ENCODE measurements at regions not wholly inside any gene's neighbourhood (a gene's known extent, or its start where the extent isn't known, plus 50 kb on each side); places are given as distances from the start of the nearest gene placed in this dataset.

GRCh38 chr3:177294221-177294620 lies 96.9 kb upstream of the TBL1XR1 start:
- Histone ChIP-seq H3K27ac (ENCODE audit: low read depth, low read length) (no peak overlapping the region), H3K4me1 (ENCODE audit: control insufficient read depth, low read depth, low read length) (peaks cover 2% of the 10 kb centered on the region), H3K23ac (ENCODE audit: low read length) (no peak overlapping the region), H3K9ac (ENCODE audit: low read length) (no peak overlapping the region), H3K79me2 (ENCODE audit: control insufficient read depth, insufficient read depth, low read length) (no peaks in the 10 kb centered on the region), H4K8ac (ENCODE audit: low read depth, low read length) (no peak overlapping the region), H2BK5ac (ENCODE audit: low read length) (peak overlapping the region; percentile 10), H3K79me1 (ENCODE audit: low read length) (no peaks in the 10 kb centered on the region), H2BK15ac (replicated peaks; ENCODE audit: low read depth) (no peak overlapping the region), H3K4me3 (ENCODE audit: low read length) (no peak overlapping the region), H3K18ac (ENCODE audit: low read length) (peak overlapping the region; percentile 68), H3K56ac (ENCODE audit: low read length) (peak overlapping the region; percentile 59), H3K27me3 (ENCODE audit: insufficient read depth, low read length, poor library complexity) (no peaks in the 10 kb centered on the region), H4K5ac (ENCODE audit: low read length) (no peak overlapping the region), H2BK120ac (ENCODE audit: low read depth, low read length) (no peak overlapping the region), H3K4me2 (ENCODE audit: low read length) (no peak overlapping the region), H3K4ac (ENCODE audit: low read depth, low read length) (peak overlapping the region; percentile 20), H3K36me3 (ENCODE audit: control insufficient read depth, insufficient read depth, low read length) (no peaks in the 10 kb centered on the region), H2AK5ac (ENCODE audit: low read length) (no peak overlapping the region)
- no peak for DNase-seq
- no CpG with 5 or more reads among the region's 4 CpGs for WGBS (ENCODE audit: extremely low coverage, insufficient coverage, low lambda C conversion rate)

DNA sequence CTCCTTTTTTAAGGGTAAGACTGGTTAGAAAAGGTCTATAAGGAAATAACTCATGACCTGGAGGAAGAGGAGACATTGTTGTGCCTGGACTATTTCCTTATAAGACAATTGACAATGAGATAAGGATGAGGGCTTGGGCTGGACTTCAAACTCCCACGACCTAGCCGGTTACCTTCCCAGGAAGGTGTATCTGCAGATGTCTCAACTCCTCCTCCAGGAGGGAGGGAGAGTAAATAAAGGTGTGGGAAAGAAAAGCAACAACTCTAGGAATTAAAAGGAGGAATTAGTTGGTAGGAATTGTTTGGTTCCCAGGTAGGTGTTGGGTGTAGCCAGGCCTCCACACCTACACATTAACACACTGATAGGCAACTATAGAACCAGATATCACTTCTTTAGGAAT lies 97.8 kb upstream of the TBL1XR1 start:
- Histone ChIP-seq H3K56ac (ENCODE audit: low read length) (no peak overlapping the region), H3K4me1 (ENCODE audit: control insufficient read depth, low read depth, low read length) (peaks cover 2% of the 10 kb centered on the region), H2BK5ac (ENCODE audit: low read length) (no peak overlapping the region), H3K36me3 (ENCODE audit: control insufficient read depth, insufficient read depth, low read length) (no peaks in the 10 kb centered on the region), H3K4me2 (ENCODE audit: low read length) (no peak overlapping the region), H4K8ac (ENCODE audit: low read depth, low read length) (no peak overlapping the region), H2BK120ac (ENCODE audit: low read depth, low read length) (no peak overlapping the region), H2BK15ac (replicated peaks; ENCODE audit: low read depth) (no peak overlapping the region), H3K79me2 (ENCODE audit: control insufficient read depth, insufficient read depth, low read length) (no peaks in the 10 kb centered on the region), H3K79me1 (ENCODE audit: low read length) (no peaks in the 10 kb centered on the region), H3K27me3 (ENCODE audit: insufficient read depth, low read length, poor library complexity) (no peaks in the 10 kb centered on the region), H3K18ac (ENCODE audit: low read length) (no peak overlapping the region), H2AK5ac (ENCODE audit: low read length) (no peak overlapping the region), H3K23ac (ENCODE audit: low read length) (no peak overlapping the region), H3K9ac (ENCODE audit: low read length) (no peak overlapping the region), H3K27ac (ENCODE audit: low read depth, low read length) (no peak overlapping the region), H3K4me3 (ENCODE audit: low read length) (no peak overlapping the region), H3K4ac (ENCODE audit: low read depth, low read length) (no peak overlapping the region), H4K5ac (ENCODE audit: low read length) (no peak overlapping the region)
- WGBS (ENCODE audit: extremely low coverage, insufficient coverage, low lambda C conversion rate) = no CpG with 5 or more reads among the region's 2 CpGs
- DNase-seq = peak; percentile 81

DNA sequence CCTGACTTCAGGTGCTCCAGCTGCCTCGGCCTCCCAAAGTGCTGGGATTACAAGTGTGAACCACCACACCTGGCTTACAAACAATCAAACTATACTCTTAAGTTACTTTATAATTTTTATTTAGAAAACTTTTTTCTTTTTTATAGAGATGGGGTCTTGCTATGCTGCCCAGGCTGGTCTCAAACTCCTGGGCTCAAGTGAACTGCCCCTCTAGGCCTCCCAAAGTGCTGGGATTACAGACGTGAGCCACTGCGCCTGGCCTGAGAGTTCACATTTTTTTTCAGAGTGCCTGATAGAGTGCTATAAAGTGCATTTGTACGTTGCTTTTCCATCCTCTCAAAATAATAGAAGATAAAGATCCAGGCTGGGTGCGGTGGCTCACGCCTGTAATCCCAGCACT lies 102.0 kb upstream of the TBL1XR1 start:
- Histone ChIP-seq H3K27me3 (ENCODE audit: insufficient read depth, low read length, poor library complexity) (no peaks in the 10 kb centered on the region), H3K4me3 (ENCODE audit: low read length) (no peak overlapping the region), H4K8ac (ENCODE audit: low read depth, low read length) (no peak overlapping the region), H3K36me3 (ENCODE audit: control insufficient read depth, insufficient read depth, low read length) (no peaks in the 10 kb centered on the region), H4K5ac (ENCODE audit: low read length) (no peak overlapping the region), H2BK120ac (ENCODE audit: low read depth, low read length) (no peak overlapping the region), H2AK5ac (ENCODE audit: low read length) (no peak overlapping the region), H3K4me2 (ENCODE audit: low read length) (no peak overlapping the region), H2BK15ac (replicated peaks; ENCODE audit: low read depth) (no peak overlapping the region), H3K79me2 (ENCODE audit: control insufficient read depth, insufficient read depth, low read length) (no peaks in the 10 kb centered on the region), H3K4me1 (ENCODE audit: control insufficient read depth, low read depth, low read length) (no peaks in the 10 kb centered on the region), H3K79me1 (ENCODE audit: low read length) (no peaks in the 10 kb centered on the region), H3K27ac (ENCODE audit: low read depth, low read length) (no peak overlapping the region), H3K56ac (ENCODE audit: low read length) (no peak overlapping the region), H3K9ac (ENCODE audit: low read length) (no peak overlapping the region), H2BK5ac (ENCODE audit: low read length) (no peak overlapping the region), H3K18ac (ENCODE audit: low read length) (no peak overlapping the region), H3K4ac (ENCODE audit: low read depth, low read length) (no peak overlapping the region), H3K23ac (ENCODE audit: low read length) (no peak overlapping the region)
- no CpG with 5 or more reads among the region's 6 CpGs for WGBS (ENCODE audit: extremely low coverage, insufficient coverage, low lambda C conversion rate)
- no peak for DNase-seq

DNA sequence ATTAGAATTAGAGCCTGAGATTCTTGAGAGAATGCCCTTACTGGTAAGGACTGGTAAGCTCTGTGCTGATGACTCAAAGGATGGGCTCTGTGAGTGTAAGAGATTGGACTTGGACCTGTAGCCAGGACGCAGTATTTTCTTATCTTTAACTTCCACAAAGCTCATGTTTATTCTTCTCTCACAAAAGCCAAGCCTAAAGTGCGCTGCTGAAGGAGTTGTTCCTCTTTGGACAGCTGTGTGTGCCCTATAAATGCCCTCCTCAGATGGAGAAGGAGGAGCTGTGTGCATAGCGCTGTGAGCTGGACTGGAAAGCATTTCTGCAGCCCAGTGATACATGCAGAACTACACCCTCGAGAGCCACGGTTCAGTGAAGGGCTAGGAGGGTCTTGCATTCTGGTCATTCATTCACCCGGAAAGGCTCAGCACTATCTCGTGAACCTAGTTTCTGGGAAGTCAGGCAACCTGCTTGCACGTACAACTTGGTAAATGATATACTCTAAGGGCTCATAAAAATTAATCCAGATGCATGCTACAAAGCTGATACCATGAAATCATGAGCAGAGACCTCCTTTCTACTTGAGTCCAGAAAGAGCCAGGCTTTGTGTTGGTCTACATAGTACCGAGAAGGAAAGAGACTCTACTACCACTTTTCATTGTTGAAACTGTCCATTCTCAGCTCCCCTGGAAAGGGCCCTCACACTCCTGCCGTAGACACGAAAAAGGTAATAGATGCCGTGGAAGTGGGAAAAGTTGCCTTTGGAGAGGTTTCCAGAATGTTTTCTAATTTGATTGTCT lies 103.0 kb upstream of the TBL1XR1 start:
- Histone ChIP-seq H4K5ac (ENCODE audit: low read length) (no peak overlapping the region), H2BK5ac (ENCODE audit: low read length) (no peak overlapping the region), H3K23ac (ENCODE audit: low read length) (no peak overlapping the region), H3K4me3 (ENCODE audit: low read length) (no peak overlapping the region), H3K27ac (ENCODE audit: low read depth, low read length) (no peak overlapping the region), H3K27me3 (ENCODE audit: insufficient read depth, low read length, poor library complexity) (no peaks in the 10 kb centered on the region), H3K36me3 (ENCODE audit: control insufficient read depth, insufficient read depth, low read length) (no peaks in the 10 kb centered on the region), H3K79me1 (ENCODE audit: low read length) (no peaks in the 10 kb centered on the region), H2BK120ac (ENCODE audit: low read depth, low read length) (no peak overlapping the region), H2AK5ac (ENCODE audit: low read length) (no peak overlapping the region), H3K4me1 (ENCODE audit: control insufficient read depth, low read depth, low read length) (no peaks in the 10 kb centered on the region), H4K8ac (ENCODE audit: low read depth, low read length) (no peak overlapping the region), H3K4me2 (ENCODE audit: low read length) (no peak overlapping the region), H3K9ac (ENCODE audit: low read length) (no peak overlapping the region), H3K56ac (ENCODE audit: low read length) (peak overlapping the region; percentile 6), H3K79me2 (ENCODE audit: control insufficient read depth, insufficient read depth, low read length) (no peaks in the 10 kb centered on the region), H2BK15ac (replicated peaks; ENCODE audit: low read depth) (no peak overlapping the region), H3K4ac (ENCODE audit: low read depth, low read length) (no peak overlapping the region), H3K18ac (ENCODE audit: low read length) (no peak overlapping the region)
- no peak for DNase-seq
- WGBS (ENCODE audit: extremely low coverage, insufficient coverage, low lambda C conversion rate) = no CpG with 5 or more reads among the region's 12 CpGs

- H2AK5ac ChIP-seq (ENCODE audit: low read length) = no peak overlapping the region
- H3K4me3 ChIP-seq (ENCODE audit: low read length) = no peak overlapping the region
- no peaks in the 10 kb centered on the region for H3K4me1 ChIP-seq (ENCODE audit: control insufficient read depth, low read depth, low read length)
- H3K27ac ChIP-seq (ENCODE audit: low read depth, low read length) = no peak overlapping the region
- no peak overlapping the region for H2BK120ac ChIP-seq (ENCODE audit: low read depth, low read length)
- no peak for DNase-seq
- no peak overlapping the region for H3K4ac ChIP-seq (ENCODE audit: low read depth, low read length)
- no peak overlapping the region for H2BK15ac ChIP-seq (replicated peaks; ENCODE audit: low read depth)
- no peaks in the 10 kb centered on the region for H3K36me3 ChIP-seq (ENCODE audit: control insufficient read depth, insufficient read depth, low read length)
- no peak overlapping the region for H3K9ac ChIP-seq (ENCODE audit: low read length)
- no peak overlapping the region for H4K5ac ChIP-seq (ENCODE audit: low read length)
- H3K27me3 ChIP-seq (ENCODE audit: insufficient read depth, low read length, poor library complexity) = no peaks in the 10 kb centered on the region
- no peak overlapping the region for H3K4me2 ChIP-seq (ENCODE audit: low read length)
- no peak overlapping the region for H3K56ac ChIP-seq (ENCODE audit: low read length)
- no peak overlapping the region for H2BK5ac ChIP-seq (ENCODE audit: low read length)
- no peak overlapping the region for H3K23ac ChIP-seq (ENCODE audit: low read length)
- no peak overlapping the region for H3K18ac ChIP-seq (ENCODE audit: low read length)
- no peaks in the 10 kb centered on the region for H3K79me2 ChIP-seq (ENCODE audit: control insufficient read depth, insufficient read depth, low read length)
- no peaks in the 10 kb centered on the region for H3K79me1 ChIP-seq (ENCODE audit: low read length)
- no peak overlapping the region for H4K8ac ChIP-seq (ENCODE audit: low read depth, low read length)
- no CpG with 5 or more reads among the region's 2 CpGs for WGBS (ENCODE audit: extremely low coverage, insufficient coverage, low lambda C conversion rate)
Measured at GRCh38 chr3:177300842-177301241, 103.6 kb upstream of the TBL1XR1 start.

DNA sequence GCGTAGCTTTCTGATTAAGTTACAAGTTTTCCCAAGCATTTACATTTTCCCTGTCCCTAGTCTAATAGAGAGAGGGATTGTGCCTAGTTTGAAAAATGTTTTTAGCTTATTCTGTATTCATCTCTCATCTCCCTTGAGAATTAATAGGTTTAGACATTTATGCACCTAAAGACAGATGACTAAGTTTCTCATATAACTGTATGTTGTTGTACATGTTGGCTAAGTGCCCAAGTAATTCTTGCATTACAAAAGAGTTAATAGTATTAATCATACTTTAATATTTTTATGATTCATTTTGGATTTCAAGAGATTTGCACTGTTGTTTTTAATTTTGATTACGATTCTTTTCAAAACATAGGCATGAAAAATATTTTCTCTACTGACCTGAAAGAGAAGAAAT lies 109.0 kb upstream of the TBL1XR1 start:
- Histone ChIP-seq H3K36me3 (ENCODE audit: control insufficient read depth, insufficient read depth, low read length) (no peaks in the 10 kb centered on the region), H3K23ac (ENCODE audit: low read length) (no peak overlapping the region), H3K79me1 (ENCODE audit: low read length) (no peaks in the 10 kb centered on the region), H3K56ac (ENCODE audit: low read length) (no peak overlapping the region), H3K79me2 (ENCODE audit: control insufficient read depth, insufficient read depth, low read length) (no peaks in the 10 kb centered on the region), H3K27me3 (ENCODE audit: insufficient read depth, low read length, poor library complexity) (no peaks in the 10 kb centered on the region), H3K4me1 (ENCODE audit: control insufficient read depth, low read depth, low read length) (no peaks in the 10 kb centered on the region), H2BK15ac (replicated peaks; ENCODE audit: low read depth) (no peak overlapping the region), H3K4me3 (ENCODE audit: low read length) (no peak overlapping the region), H3K18ac (ENCODE audit: low read length) (no peak overlapping the region), H3K9ac (ENCODE audit: low read length) (no peak overlapping the region), H3K27ac (ENCODE audit: low read depth, low read length) (no peak overlapping the region), H2AK5ac (ENCODE audit: low read length) (no peak overlapping the region), H3K4ac (ENCODE audit: low read depth, low read length) (no peak overlapping the region), H4K5ac (ENCODE audit: low read length) (no peak overlapping the region), H2BK120ac (ENCODE audit: low read depth, low read length) (no peak overlapping the region), H3K4me2 (ENCODE audit: low read length) (no peak overlapping the region), H4K8ac (ENCODE audit: low read depth, low read length) (no peak overlapping the region), H2BK5ac (ENCODE audit: low read length) (no peak overlapping the region)
- DNase-seq = no peak
- no CpG with 5 or more reads among the region's 2 CpGs for WGBS (ENCODE audit: extremely low coverage, insufficient coverage, low lambda C conversion rate)

Data from mesendoderm (in vitro differentiated cells).